ENCODE measurements at regions not wholly inside any gene's neighbourhood (a gene's known extent, or its start where the extent isn't known, plus 50 kb on each side); places are given as distances from the start of the nearest gene placed in this dataset.

DNA sequence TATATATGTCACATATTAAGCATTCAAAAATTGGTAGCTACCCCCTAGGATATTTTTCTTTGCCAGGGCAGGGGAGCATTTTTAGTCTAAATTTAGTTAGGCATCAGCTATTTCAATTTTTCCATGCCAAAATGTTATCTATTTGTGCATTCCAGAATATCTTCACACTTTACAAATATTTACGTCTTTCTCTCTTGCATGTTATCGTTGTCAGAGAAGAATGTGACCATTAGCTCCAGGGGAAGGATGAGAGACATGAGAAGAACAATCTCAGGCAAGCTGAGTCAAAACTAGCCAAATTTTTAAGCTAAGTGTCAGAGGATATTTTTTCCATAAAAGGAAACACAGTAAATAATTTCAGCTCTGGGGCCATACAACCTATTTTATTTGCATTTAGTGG is 885.0 kb upstream of the EPHA5 start:
- TF ChIP-seq, protein P1, sequence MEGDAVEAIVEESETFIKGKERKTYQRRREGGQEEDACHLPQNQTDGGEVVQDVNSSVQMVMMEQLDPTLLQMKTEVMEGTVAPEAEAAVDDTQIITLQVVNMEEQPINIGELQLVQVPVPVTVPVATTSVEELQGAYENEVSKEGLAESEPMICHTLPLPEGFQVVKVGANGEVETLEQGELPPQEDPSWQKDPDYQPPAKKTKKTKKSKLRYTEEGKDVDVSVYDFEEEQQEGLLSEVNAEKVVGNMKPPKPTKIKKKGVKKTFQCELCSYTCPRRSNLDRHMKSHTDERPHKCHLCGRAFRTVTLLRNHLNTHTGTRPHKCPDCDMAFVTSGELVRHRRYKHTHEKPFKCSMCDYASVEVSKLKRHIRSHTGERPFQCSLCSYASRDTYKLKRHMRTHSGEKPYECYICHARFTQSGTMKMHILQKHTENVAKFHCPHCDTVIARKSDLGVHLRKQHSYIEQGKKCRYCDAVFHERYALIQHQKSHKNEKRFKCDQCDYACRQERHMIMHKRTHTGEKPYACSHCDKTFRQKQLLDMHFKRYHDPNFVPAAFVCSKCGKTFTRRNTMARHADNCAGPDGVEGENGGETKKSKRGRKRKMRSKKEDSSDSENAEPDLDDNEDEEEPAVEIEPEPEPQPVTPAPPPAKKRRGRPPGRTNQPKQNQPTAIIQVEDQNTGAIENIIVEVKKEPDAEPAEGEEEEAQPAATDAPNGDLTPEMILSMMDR (IDR thresholded peaks at IDR 0.05; ENCODE audit: insufficient read depth, low read length, poor library complexity, severe bottlenecking): no peak
- TF ChIP-seq EZH2phosphoT487 (conservative IDR thresholded peaks at IDR 0.05; ENCODE audit: low read length): no peak

All from SU-DHL-6 (cell line).